HepG2 (cell line): ENCODE measurements at regions not wholly inside any gene's neighbourhood (a gene's known extent, or its start where the extent isn't known, plus 50 kb on each side); places are given as distances from the start of the nearest gene placed in this dataset.

Source experiments
- PHF20 ChIP-seq: sonication (generic); formaldehyde crosslinking; IDR thresholded peaks from 2 replicates; pipeline ENCODE4 v1.5.0; 2020; ENCODE audit warnings: mild to moderate bottlenecking, missing genetic modification reagents
- TF ChIP-seq, protein P1 (sequence below): sonication (generic); formaldehyde crosslinking; IDR thresholded peaks from 2 replicates; pipeline ENCODE4 v1.5.0; 2020; ENCODE audit warnings: mild to moderate bottlenecking, missing genetic modification reagents, moderate library complexity

DNA sequence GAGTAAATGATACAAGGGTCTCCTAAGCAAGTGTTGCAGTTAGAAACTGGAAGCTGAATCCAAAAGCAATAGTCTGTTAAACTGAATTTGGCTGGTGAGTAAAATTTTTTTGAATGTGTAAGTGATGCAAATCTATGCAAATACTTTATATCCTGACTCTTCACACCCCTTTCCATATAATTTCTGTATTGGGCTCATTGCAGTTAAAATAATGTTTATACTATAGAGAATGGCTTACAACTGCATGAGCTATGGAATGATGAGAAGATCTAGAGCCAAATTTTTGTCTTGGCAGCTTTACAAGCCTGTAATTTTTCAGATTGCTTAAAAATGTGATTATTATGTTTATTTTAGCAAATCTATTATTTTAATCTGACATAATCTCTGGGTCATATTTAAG lies 57.0 kb upstream of the GABRA1 start:
- no peak for TF ChIP-seq PHF20 (CRISPR knock-in tag)
- TF ChIP-seq, protein P1, sequence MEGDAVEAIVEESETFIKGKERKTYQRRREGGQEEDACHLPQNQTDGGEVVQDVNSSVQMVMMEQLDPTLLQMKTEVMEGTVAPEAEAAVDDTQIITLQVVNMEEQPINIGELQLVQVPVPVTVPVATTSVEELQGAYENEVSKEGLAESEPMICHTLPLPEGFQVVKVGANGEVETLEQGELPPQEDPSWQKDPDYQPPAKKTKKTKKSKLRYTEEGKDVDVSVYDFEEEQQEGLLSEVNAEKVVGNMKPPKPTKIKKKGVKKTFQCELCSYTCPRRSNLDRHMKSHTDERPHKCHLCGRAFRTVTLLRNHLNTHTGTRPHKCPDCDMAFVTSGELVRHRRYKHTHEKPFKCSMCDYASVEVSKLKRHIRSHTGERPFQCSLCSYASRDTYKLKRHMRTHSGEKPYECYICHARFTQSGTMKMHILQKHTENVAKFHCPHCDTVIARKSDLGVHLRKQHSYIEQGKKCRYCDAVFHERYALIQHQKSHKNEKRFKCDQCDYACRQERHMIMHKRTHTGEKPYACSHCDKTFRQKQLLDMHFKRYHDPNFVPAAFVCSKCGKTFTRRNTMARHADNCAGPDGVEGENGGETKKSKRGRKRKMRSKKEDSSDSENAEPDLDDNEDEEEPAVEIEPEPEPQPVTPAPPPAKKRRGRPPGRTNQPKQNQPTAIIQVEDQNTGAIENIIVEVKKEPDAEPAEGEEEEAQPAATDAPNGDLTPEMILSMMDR (CRISPR knock-in tag) = no peak
